ENCODE measurements at regions not wholly inside any gene's neighbourhood (a gene's known extent, or its start where the extent isn't known, plus 50 kb on each side); places are given as distances from the start of the nearest gene placed in this dataset.

GRCh38 chr5:7209658-7210057 lies 186.3 kb upstream of the ADCY2 start:
- in situ Hi-C loops (cut with HindIII; ENCODE audit: low pct_unique_long_range_greater_than_20kb, low sequenced_read_pairs) = no loop called here
- ChIA-PET CTCF (no interaction called here), POLR2A (no interaction called here)
- Histone ChIP-seq H3K36me3 (ENCODE audit: control insufficient read depth, insufficient read depth, low read length) (no peaks in the 10 kb centered on the region), H3K9me3 (ENCODE audit: control insufficient read depth, insufficient read depth, low read depth, low read length) (no peaks in the 10 kb centered on the region), H3K4me1 (ENCODE audit: control insufficient read depth, insufficient read depth, low read length) (no peaks in the 10 kb centered on the region), H3K27me3 (ENCODE audit: control insufficient read depth, insufficient read depth, low read length) (no peaks in the 10 kb centered on the region), H3K27ac (ENCODE audit: low read length) (no peak overlapping the region), H3K4me3 (ENCODE audit: low read depth in 2 of 2, low read length in 2 of 2) (no peak overlapping the region)
- TF ChIP-seq SIN3A (IDR thresholded peaks at IDR 0.05; ENCODE audit: borderline replicate concordance, insufficient read depth, low read depth, low read length) (no peak), TCF7L2 (IDR thresholded peaks at IDR 0.05; ENCODE audit: low read depth, low read length) (no peak), POLR2AphosphoS5 (IDR thresholded peaks at IDR 0.05; ENCODE audit: low read depth, low read length) (no peak), CTCF (IDR thresholded peaks at IDR 0.05) (no peak)
- TF ChIP-seq, protein P1, sequence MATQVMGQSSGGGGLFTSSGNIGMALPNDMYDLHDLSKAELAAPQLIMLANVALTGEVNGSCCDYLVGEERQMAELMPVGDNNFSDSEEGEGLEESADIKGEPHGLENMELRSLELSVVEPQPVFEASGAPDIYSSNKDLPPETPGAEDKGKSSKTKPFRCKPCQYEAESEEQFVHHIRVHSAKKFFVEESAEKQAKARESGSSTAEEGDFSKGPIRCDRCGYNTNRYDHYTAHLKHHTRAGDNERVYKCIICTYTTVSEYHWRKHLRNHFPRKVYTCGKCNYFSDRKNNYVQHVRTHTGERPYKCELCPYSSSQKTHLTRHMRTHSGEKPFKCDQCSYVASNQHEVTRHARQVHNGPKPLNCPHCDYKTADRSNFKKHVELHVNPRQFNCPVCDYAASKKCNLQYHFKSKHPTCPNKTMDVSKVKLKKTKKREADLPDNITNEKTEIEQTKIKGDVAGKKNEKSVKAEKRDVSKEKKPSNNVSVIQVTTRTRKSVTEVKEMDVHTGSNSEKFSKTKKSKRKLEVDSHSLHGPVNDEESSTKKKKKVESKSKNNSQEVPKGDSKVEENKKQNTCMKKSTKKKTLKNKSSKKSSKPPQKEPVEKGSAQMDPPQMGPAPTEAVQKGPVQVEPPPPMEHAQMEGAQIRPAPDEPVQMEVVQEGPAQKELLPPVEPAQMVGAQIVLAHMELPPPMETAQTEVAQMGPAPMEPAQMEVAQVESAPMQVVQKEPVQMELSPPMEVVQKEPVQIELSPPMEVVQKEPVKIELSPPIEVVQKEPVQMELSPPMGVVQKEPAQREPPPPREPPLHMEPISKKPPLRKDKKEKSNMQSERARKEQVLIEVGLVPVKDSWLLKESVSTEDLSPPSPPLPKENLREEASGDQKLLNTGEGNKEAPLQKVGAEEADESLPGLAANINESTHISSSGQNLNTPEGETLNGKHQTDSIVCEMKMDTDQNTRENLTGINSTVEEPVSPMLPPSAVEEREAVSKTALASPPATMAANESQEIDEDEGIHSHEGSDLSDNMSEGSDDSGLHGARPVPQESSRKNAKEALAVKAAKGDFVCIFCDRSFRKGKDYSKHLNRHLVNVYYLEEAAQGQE (IDR thresholded peaks at IDR 0.05; ENCODE audit: insufficient read depth in 1 of 2, low read depth in 2 of 2, low read length in 1 of 2) = no peak
- intact Hi-C loops (cut with micrococcal nuclease; ENCODE audit: unreplicated experiment) = loop anchor here (5.0 kb wide), 1 partner anchor 42 kb away; no protein-coding TSS in a partner anchor
- DNase-seq (ENCODE audit: low read depth, low spot score) (no peak), ATAC-seq (no peak)
- no TSS peak for BruUV-seq (replicated peaks)

- Histone ChIP-seq H3K4me3 (ENCODE audit: low read depth in 2 of 2, low read length in 2 of 2) (no peak overlapping the region), H3K27me3 (ENCODE audit: control insufficient read depth, insufficient read depth, low read length) (no peaks in the 10 kb centered on the region), H3K36me3 (ENCODE audit: control insufficient read depth, insufficient read depth, low read length) (no peaks in the 10 kb centered on the region), H3K27ac (ENCODE audit: low read length) (no peak overlapping the region), H3K4me1 (ENCODE audit: control insufficient read depth, insufficient read depth, low read length) (no peaks in the 10 kb centered on the region), H3K9me3 (ENCODE audit: control insufficient read depth, insufficient read depth, low read depth, low read length) (no peaks in the 10 kb centered on the region)
- intact Hi-C loops (cut with micrococcal nuclease; ENCODE audit: unreplicated experiment) (no loop called here), in situ Hi-C loops (cut with HindIII; ENCODE audit: low pct_unique_long_range_greater_than_20kb, low sequenced_read_pairs) (no loop called here)
- ChIA-PET CTCF (no interaction called here), POLR2A (no interaction called here)
- TF ChIP-seq CTCF (IDR thresholded peaks at IDR 0.05) (no peak), POLR2AphosphoS5 (IDR thresholded peaks at IDR 0.05; ENCODE audit: low read depth, low read length) (no peak)
- DNase-seq (ENCODE audit: low read depth, low spot score) = no peak
- no TSS peak for BruUV-seq (replicated peaks)
- ATAC-seq = no peak
Measured at GRCh38 chr5:7210549-7210948, 185.4 kb upstream of the ADCY2 start.

DNA sequence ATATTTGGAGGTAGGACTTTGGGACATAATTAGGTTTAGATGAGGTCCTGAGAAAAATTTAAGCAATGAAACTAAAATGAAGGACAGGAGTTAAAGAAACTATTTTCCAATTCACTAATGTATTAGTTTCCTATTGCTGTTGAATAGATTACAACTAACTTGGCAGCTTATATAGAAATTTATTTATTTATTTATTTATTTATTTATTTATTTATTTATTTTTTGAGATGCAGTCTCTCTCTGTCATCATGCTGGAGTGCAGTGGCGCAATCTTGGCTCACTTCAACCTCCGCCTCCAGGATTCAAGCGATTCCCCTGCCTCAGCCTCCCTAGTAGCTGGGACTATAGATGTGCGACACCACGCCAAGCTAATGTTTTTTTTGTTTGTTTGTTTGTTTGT lies 182.4 kb upstream of the ADCY2 start:
- H3K9me3 ChIP-seq (ENCODE audit: control insufficient read depth, insufficient read depth, low read depth, low read length) = no peaks in the 10 kb centered on the region
- in situ Hi-C loops (cut with HindIII; ENCODE audit: low pct_unique_long_range_greater_than_20kb, low sequenced_read_pairs) (no loop called here), intact Hi-C loops (cut with micrococcal nuclease; ENCODE audit: unreplicated experiment) (no loop called here)
- no peak for DNase-seq (ENCODE audit: low read depth, low spot score)
- H3K27ac ChIP-seq (ENCODE audit: low read length) = no peak overlapping the region
- TF ChIP-seq CTCF (IDR thresholded peaks at IDR 0.05) (no peak), TCF7L2 (IDR thresholded peaks at IDR 0.05; ENCODE audit: low read depth, low read length) (no peak), SIN3A (IDR thresholded peaks at IDR 0.05; ENCODE audit: borderline replicate concordance, insufficient read depth, low read depth, low read length) (no peak)
- TF ChIP-seq, protein P1 (IDR thresholded peaks at IDR 0.05; ENCODE audit: insufficient read depth in 1 of 2, low read depth in 2 of 2, low read length in 1 of 2) = no peak
- CTCF ChIA-PET = no interaction called here
- no peak for ATAC-seq
- no peak overlapping the region for H3K4me3 ChIP-seq (ENCODE audit: low read depth in 2 of 2, low read length in 2 of 2)
- no peaks in the 10 kb centered on the region for H3K36me3 ChIP-seq (ENCODE audit: control insufficient read depth, insufficient read depth, low read length)
- POLR2A ChIA-PET = no interaction called here
- no TSS peak for BruUV-seq (replicated peaks)
- H3K27me3 ChIP-seq (ENCODE audit: control insufficient read depth, insufficient read depth, low read length) = no peaks in the 10 kb centered on the region
- H3K4me1 ChIP-seq (ENCODE audit: control insufficient read depth, insufficient read depth, low read length) = no peaks in the 10 kb centered on the region

All from Panc1 (cell line).